ENCODE measurements at regions not wholly inside any gene's neighbourhood (a gene's known extent, or its start where the extent isn't known, plus 50 kb on each side); places are given as distances from the start of the nearest gene placed in this dataset.

DNA sequence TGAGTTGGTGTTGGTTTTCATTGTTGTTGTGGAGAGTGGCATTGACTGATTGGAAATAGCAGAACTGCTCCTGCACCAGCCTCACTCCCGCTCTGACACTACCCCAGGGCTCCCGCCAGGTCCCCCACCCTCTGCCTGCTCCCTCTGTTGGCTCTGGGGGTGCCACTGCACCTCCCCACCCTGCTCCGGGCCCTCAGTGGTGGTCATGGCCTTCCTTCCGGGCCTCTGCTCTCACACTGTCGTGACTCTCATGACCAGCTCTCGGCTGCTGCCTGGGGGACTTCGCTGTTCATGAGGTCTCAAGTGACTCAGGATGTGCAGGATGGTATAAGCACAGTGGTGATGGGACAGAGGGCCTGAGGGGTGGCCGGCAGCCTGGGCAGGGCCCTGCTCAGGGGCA, 113.2 kb downstream of the MARCHF4 start:
- no peak for TF ChIP-seq EZH2 (IDR thresholded peaks at IDR 0.05; ENCODE audit: insufficient read depth, low read length)
- TF ChIP-seq, protein P1, sequence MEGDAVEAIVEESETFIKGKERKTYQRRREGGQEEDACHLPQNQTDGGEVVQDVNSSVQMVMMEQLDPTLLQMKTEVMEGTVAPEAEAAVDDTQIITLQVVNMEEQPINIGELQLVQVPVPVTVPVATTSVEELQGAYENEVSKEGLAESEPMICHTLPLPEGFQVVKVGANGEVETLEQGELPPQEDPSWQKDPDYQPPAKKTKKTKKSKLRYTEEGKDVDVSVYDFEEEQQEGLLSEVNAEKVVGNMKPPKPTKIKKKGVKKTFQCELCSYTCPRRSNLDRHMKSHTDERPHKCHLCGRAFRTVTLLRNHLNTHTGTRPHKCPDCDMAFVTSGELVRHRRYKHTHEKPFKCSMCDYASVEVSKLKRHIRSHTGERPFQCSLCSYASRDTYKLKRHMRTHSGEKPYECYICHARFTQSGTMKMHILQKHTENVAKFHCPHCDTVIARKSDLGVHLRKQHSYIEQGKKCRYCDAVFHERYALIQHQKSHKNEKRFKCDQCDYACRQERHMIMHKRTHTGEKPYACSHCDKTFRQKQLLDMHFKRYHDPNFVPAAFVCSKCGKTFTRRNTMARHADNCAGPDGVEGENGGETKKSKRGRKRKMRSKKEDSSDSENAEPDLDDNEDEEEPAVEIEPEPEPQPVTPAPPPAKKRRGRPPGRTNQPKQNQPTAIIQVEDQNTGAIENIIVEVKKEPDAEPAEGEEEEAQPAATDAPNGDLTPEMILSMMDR (IDR thresholded peaks at IDR 0.05; ENCODE audit: insufficient read depth, low read depth, low read length): no peak
- H3K4me3 Mint-ChIP-seq (ENCODE audit: unreplicated experiment): no peak overlapping the region
- Histone ChIP-seq H3K27ac (ENCODE audit: low read depth, low read length) (no peak overlapping the region), H3K9me3 (ENCODE audit: insufficient read depth, low read depth, low read length) (no peaks in the 10 kb centered on the region), H3K4me2 (ENCODE audit: low read length) (no peak overlapping the region), H3K4me3 (ENCODE audit: insufficient read depth, low read depth, low read length) (no peak overlapping the region), H3K79me2 (ENCODE audit: insufficient read depth, low read length) (no peaks in the 10 kb centered on the region), H3K36me3 (ENCODE audit: insufficient read depth, low read length) (peaks cover 1% of the 10 kb centered on the region), H3K27me3 (ENCODE audit: insufficient read depth, low read length) (no peaks in the 10 kb centered on the region), H2AFZ (ENCODE audit: low read depth, low read length) (no peak overlapping the region), H3K9ac (ENCODE audit: low read length) (no peak overlapping the region), H3K4me1 (ENCODE audit: insufficient read depth, low read length) (no peaks in the 10 kb centered on the region), H4K20me1 (ENCODE audit: insufficient read depth, low read length) (no peaks in the 10 kb centered on the region)
- H3K4me1 Mint-ChIP-seq (ENCODE audit: low read depth, unreplicated experiment): no peaks in the 10 kb centered on the region
- H3K27me3 Mint-ChIP-seq (ENCODE audit: low read depth, unreplicated experiment): no peaks in the 10 kb centered on the region
- no peak overlapping the region for H3K27ac Mint-ChIP-seq (ENCODE audit: unreplicated experiment)
- DNase-seq (ENCODE audit: low read depth) (no peak), FAIRE-seq (no peak)
- H3K36me3 Mint-ChIP-seq (ENCODE audit: low read depth, unreplicated experiment): peaks cover 10% of the 10 kb centered on the region
- no peaks in the 10 kb centered on the region for H3K9me3 Mint-ChIP-seq (ENCODE audit: unreplicated experiment)

DNA sequence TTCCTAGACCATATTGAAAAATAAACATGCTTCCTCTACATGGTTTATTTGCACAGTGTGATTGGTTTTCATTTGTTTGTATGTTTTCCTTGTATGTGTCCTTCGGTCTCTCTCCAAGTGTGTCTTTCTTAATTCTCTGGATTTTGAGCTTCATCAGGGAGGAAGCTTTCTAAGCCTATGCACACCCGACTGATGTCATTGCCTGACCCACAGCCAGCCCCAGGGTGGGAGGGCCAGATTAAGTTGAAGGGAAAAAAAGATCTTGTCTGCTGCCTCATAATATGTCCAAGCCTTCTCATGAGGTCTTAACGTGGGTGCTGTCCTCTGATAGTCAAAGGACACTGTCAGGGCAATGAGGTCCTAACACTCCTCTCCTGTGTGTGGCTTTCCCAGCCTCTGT, 115.2 kb downstream of the MARCHF4 start:
- Histone ChIP-seq H3K27me3 (ENCODE audit: insufficient read depth, low read length) (no peaks in the 10 kb centered on the region), H3K9me3 (ENCODE audit: insufficient read depth, low read depth, low read length) (no peaks in the 10 kb centered on the region), H3K4me1 (ENCODE audit: insufficient read depth, low read length) (no peaks in the 10 kb centered on the region), H2AFZ (ENCODE audit: low read depth, low read length) (no peak overlapping the region), H3K4me3 (ENCODE audit: insufficient read depth, low read depth, low read length) (no peak overlapping the region), H3K36me3 (ENCODE audit: insufficient read depth, low read length) (no peaks in the 10 kb centered on the region), H3K9ac (ENCODE audit: low read length) (no peak overlapping the region), H3K27ac (ENCODE audit: low read depth, low read length) (no peak overlapping the region), H3K4me2 (ENCODE audit: low read length) (no peak overlapping the region), H4K20me1 (ENCODE audit: insufficient read depth, low read length) (no peaks in the 10 kb centered on the region), H3K79me2 (ENCODE audit: insufficient read depth, low read length) (no peaks in the 10 kb centered on the region)
- no peaks in the 10 kb centered on the region for H3K4me1 Mint-ChIP-seq (ENCODE audit: low read depth, unreplicated experiment)
- peaks cover 5% of the 10 kb centered on the region for H3K36me3 Mint-ChIP-seq (ENCODE audit: low read depth, unreplicated experiment)
- no peaks in the 10 kb centered on the region for H3K9me3 Mint-ChIP-seq (ENCODE audit: unreplicated experiment)
- H3K27me3 Mint-ChIP-seq (ENCODE audit: low read depth, unreplicated experiment): no peaks in the 10 kb centered on the region
- no peak for DNase-seq (ENCODE audit: low read depth)
- TF ChIP-seq, protein P1 (IDR thresholded peaks at IDR 0.05; ENCODE audit: insufficient read depth, low read depth, low read length): no peak
- no peak for TF ChIP-seq EZH2 (IDR thresholded peaks at IDR 0.05; ENCODE audit: insufficient read depth, low read length)
- H3K4me3 Mint-ChIP-seq (ENCODE audit: unreplicated experiment): no peak overlapping the region
- H3K27ac Mint-ChIP-seq (ENCODE audit: unreplicated experiment): no peak overlapping the region
- no peak for FAIRE-seq
